Breast epithelium (tissue), 4 donors: ENCODE measurements at regions not wholly inside any gene's neighbourhood (a gene's known extent, or its start where the extent isn't known, plus 50 kb on each side); places are given as distances from the start of the nearest gene placed in this dataset.

ENCODE experiments used
- DNase-seq, 2 donors: peaks; one replicate each; pipeline ENCODE4 v3.0.0-alpha.2; 2019; ENCODE audit warnings: low spot score in 2 of 2
- H3K27ac ChIP-seq, 2 donors: fragments of 200-600 bp; sonication (generic) in 1 of 2; one replicate each; pipeline ENCODE4 v1.5.1; 2016 to 2019; ENCODE audit warnings: mild to moderate bottlenecking in 1 of 2
- H3K27me3 ChIP-seq, 2 donors: fragments of 200-600 bp; sonication (generic) in 1 of 2; one replicate each; pipeline versions ENCODE4 v1.5.1 to v1.6.0; 2017 to 2019; ENCODE audit warnings: control low read depth in 1 of 2, mild to moderate bottlenecking in 1 of 2
- H3K36me3 ChIP-seq: fragments of 200-600 bp; one replicate; pipeline ENCODE4 v1.5.1; 2019
- H3K4me1 ChIP-seq, 2 donors: fragments of 200-600 bp; sonication (generic); one replicate each; pipeline ENCODE4 v1.5.1; 2016 to 2019; ENCODE audit warnings: control low read depth in 1 of 2
- H3K4me3 ChIP-seq, 3 donors: fragments of 200-600 bp; sonication (generic); 1 replicate in 2 of 3; 2 replicates in 1 of 3; pipeline ENCODE4 v1.5.1; 2016 to 2019; ENCODE audit warnings: mild to moderate bottlenecking in 3 of 3, moderate library complexity in 2 of 3
- H3K9me3 ChIP-seq, 2 donors: fragments of 200-600 bp; sonication (generic) in 1 of 2; one replicate each; pipeline ENCODE4 v1.5.1; 2016 to 2019; ENCODE audit warnings: control low read depth in 1 of 2
- CTCF ChIP-seq, 3 donors: fragments of 450-650 bp; IDR thresholded peaks; one replicate each; pipeline ENCODE4 v1.5.1; 2016 to 2017; ENCODE audit warnings: antibody characterized with exemption in 3 of 3, mild to moderate bottlenecking in 3 of 3, moderate library complexity in 3 of 3
- POLR2A ChIP-seq: fragments of 450-650 bp; IDR thresholded peaks from one replicate; pipeline ENCODE4 v1.6.1; 2016; ENCODE audit warnings: antibody characterized with exemption, mild to moderate bottlenecking, moderate library complexity
- POLR2AphosphoS5 ChIP-seq, 3 donors: sonication (generic); formaldehyde crosslinking; IDR thresholded peaks; one replicate each; pipeline ENCODE4 v1.6.1; 2017; ENCODE audit warnings: antibody characterized with exemption in 3 of 3
- intact Hi-C: fragments of 100-400 bp; cut with DNase I; formaldehyde crosslinking; loops from one replicate; pipeline ENCODE4 v1.15.1; 2023; ENCODE audit warnings: low total_unique reads

GRCh38 chr15:29889542-29890329, 67.5 kb upstream of the TJP1 start:
- Histone ChIP-seq H3K36me3 (no peaks in the 10 kb centered on the region), H3K4me1 (no peaks in the 10 kb centered on the region), H3K27me3 (no peaks in the 10 kb centered on the region), H3K27ac (no peak overlapping the region), H3K9me3 (no peaks in the 10 kb centered on the region), H3K4me3 (no peak overlapping the region)
- intact Hi-C loops = no loop called here
- no peak for TF ChIP-seq POLR2A
- no peak for TF ChIP-seq POLR2AphosphoS5 (IDR thresholded peaks at IDR 0.05)
- DNase-seq = no peak

- H3K4me3 ChIP-seq = no peak overlapping the region
- no peaks in the 10 kb centered on the region for H3K9me3 ChIP-seq
- TF ChIP-seq CTCF (IDR thresholded peaks at IDR 0.05) (no peak), POLR2AphosphoS5 (IDR thresholded peaks at IDR 0.05) (no peak), POLR2A (no peak)
- H3K4me1 ChIP-seq = no peaks in the 10 kb centered on the region
- no peak for DNase-seq
- no peak overlapping the region for H3K27ac ChIP-seq
- no peaks in the 10 kb centered on the region for H3K27me3 ChIP-seq
- intact Hi-C loops = no loop called here
- H3K36me3 ChIP-seq = no peaks in the 10 kb centered on the region
Measured at GRCh38 chr15:29888646-29889045, 66.4 kb upstream of the TJP1 start.

DNA sequence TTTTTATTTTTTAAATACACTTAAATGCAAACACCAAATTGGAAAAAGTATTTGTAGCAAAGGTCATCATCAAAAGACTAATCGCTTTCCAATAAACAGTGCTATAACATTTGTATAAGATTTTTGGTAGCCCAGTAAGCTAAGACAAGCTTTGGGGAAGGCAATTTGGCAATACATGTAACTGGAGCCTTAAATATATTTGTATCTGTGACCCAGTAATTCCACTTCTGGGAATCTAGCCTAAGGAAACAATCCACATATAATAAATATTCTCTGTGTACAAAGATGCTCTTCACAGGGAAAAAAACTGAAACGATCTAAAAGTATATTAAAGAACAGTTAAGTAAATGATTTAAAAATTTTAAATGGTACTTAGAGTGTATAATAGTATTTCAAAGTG, 65.5 kb upstream of the TJP1 start:
- H3K9me3 ChIP-seq = no peaks in the 10 kb centered on the region
- no peaks in the 10 kb centered on the region for H3K27me3 ChIP-seq
- no peaks in the 10 kb centered on the region for H3K4me1 ChIP-seq
- H3K4me3 ChIP-seq = no peak overlapping the region
- intact Hi-C loops = no loop called here
- H3K27ac ChIP-seq = no peak overlapping the region
- DNase-seq = no peak
- TF ChIP-seq POLR2AphosphoS5 (IDR thresholded peaks at IDR 0.05) (no peak), CTCF (IDR thresholded peaks at IDR 0.05) (no peak), POLR2A (no peak)
- H3K36me3 ChIP-seq = no peaks in the 10 kb centered on the region

DNA sequence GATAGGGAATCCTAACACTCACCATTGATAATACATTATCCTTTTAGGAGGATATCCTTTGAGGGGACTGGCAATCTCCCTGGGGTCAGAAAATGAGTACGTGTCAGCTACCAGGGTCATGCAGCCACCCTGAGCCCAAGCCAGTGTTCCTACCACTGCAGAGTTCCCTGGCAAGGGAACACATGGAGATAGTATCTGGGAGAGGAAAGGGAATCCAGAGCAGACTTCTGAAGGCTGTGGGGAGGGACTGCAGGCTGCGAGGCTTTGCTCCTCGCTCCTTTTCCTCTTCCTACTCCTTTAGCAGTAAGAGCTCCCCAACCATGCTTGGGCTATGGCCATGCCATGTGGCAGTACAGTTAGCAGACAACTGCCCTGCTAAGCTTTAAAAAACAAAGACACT, 62.9 kb upstream of the TJP1 start:
- H3K27me3 ChIP-seq = no peaks in the 10 kb centered on the region
- H3K9me3 ChIP-seq = no peaks in the 10 kb centered on the region
- H3K27ac ChIP-seq = no peak overlapping the region
- no peak for TF ChIP-seq POLR2A
- no peak for TF ChIP-seq POLR2AphosphoS5 (IDR thresholded peaks at IDR 0.05)
- TF ChIP-seq CTCF (IDR thresholded peaks at IDR 0.05) = no peak
- intact Hi-C loops = no loop called here
- H3K4me3 ChIP-seq = no peak overlapping the region
- no peaks in the 10 kb centered on the region for H3K36me3 ChIP-seq
- DNase-seq = no peak
- no peaks in the 10 kb centered on the region for H3K4me1 ChIP-seq

- no peak overlapping the region for H3K27ac ChIP-seq
Measured at GRCh38 chr15:29883126-29883525, 60.9 kb upstream of the TJP1 start.

More at GRCh38 chr15:29883126-29883525, 60.9 kb upstream of the TJP1 start:
- Histone ChIP-seq H3K4me1 (no peaks in the 10 kb centered on the region), H3K36me3 (no peaks in the 10 kb centered on the region), H3K9me3 (no peaks in the 10 kb centered on the region), H3K27me3 (no peaks in the 10 kb centered on the region), H3K4me3 (no peak overlapping the region)
- intact Hi-C loops = no loop called here
- TF ChIP-seq POLR2AphosphoS5 (IDR thresholded peaks at IDR 0.05) = no peak
- no peak for TF ChIP-seq CTCF (IDR thresholded peaks at IDR 0.05)
- TF ChIP-seq POLR2A = no peak
- no peak for DNase-seq
